ENCODE measurements at regions not wholly inside any gene's neighbourhood (a gene's known extent, or its start where the extent isn't known, plus 50 kb on each side); places are given as distances from the start of the nearest gene placed in this dataset.

- TF ChIP-seq CTCF (IDR thresholded peaks at IDR 0.05) (no peak), POLR2A (IDR thresholded peaks at IDR 0.05) (no peak), POLR2AphosphoS5 (IDR thresholded peaks at IDR 0.05) (no peak)
Observed at GRCh38 chr3:147775411-147775810, 366.2 kb downstream of the ZIC1 start.

Measured in breast epithelium (tissue), 3 donors.